GM13976 (cell line): ENCODE measurements at regions not wholly inside any gene's neighbourhood (a gene's known extent, or its start where the extent isn't known, plus 50 kb on each side); places are given as distances from the start of the nearest gene placed in this dataset.

Experiments used
- DNase-seq: peaks from one replicate; pipeline ENCODE4 v3.0.0; 2012; ENCODE audit warnings: low spot score
- CTCF ChIP-seq: IDR thresholded peaks from 2 replicates; pipeline ENCODE4 v1.5.1; 2012; ENCODE audit warnings: borderline replicate concordance, mild to moderate bottlenecking; ENCODE audit not compliant: insufficient read depth; ENCODE audit errors: extremely low read depth, missing control alignments, control extremely low read depth
- in situ Hi-C: fragments of 300-500 bp; cut with MboI; formaldehyde crosslinking; loops from one replicate; pipeline ENCODE4 v1.12.0; 2022; ENCODE audit warnings: low sequenced_read_pairs, mixed read lengths, inconsistent platforms; ENCODE audit not compliant: unreplicated experiment

GRCh38 chr3:159897331-159898075 is 91.1 kb upstream of the IL12A start:
- in situ Hi-C loops = loop anchor here (25.0 kb wide), 1 partner anchor 440 kb away; no protein-coding TSS in a partner anchor

GRCh38 chr3:159898147-159898546 is 90.5 kb upstream of the IL12A start:
- in situ Hi-C loops = loop anchor here (25.0 kb wide), 1 partner anchor 439 kb away; no protein-coding TSS in a partner anchor
- no peak for DNase-seq
- TF ChIP-seq CTCF = no peak

More at GRCh38 chr3:159897331-159898075, 91.1 kb upstream of the IL12A start:
- DNase-seq = no peak
- no peak for TF ChIP-seq CTCF

GRCh38 chr3:159899166-159899565 is 89.5 kb upstream of the IL12A start:
- no peak for DNase-seq
- in situ Hi-C loops = loop anchor here (25.0 kb wide), 1 partner anchor 438 kb away; no protein-coding TSS in a partner anchor
- TF ChIP-seq CTCF = no peak

GRCh38 chr3:159902546-159903314 is 85.9 kb upstream of the IL12A start:
- DNase-seq = no peak
- in situ Hi-C loops = no loop called here
- TF ChIP-seq CTCF = no peak

- TF ChIP-seq CTCF = no peak
- in situ Hi-C loops = no loop called here
- DNase-seq = no peak
Measured at GRCh38 chr3:159904455-159904854, 84.2 kb upstream of the IL12A start.

- in situ Hi-C loops = no loop called here
- no peak for DNase-seq
- no peak for TF ChIP-seq CTCF
Measured at GRCh38 chr3:159904911-159905310, 83.7 kb upstream of the IL12A start.
